CD14-positive monocyte (primary cell): ENCODE measurements at regions not wholly inside any gene's neighbourhood (a gene's known extent, or its start where the extent isn't known, plus 50 kb on each side); places are given as distances from the start of the nearest gene placed in this dataset.

Experiments
- DNase-seq, 3 donors: peaks; one replicate each; pipeline ENCODE4 v3.0.0-alpha.2; 2011 to 2022
- H2AFZ ChIP-seq: 2 replicates; pipeline ENCODE4 v1.6.0; 2012; ENCODE audit warnings: mild to moderate bottlenecking, low read depth, low read length, inconsistent platforms; ENCODE audit not compliant: insufficient read depth, poor library complexity, severe bottlenecking
- H3K27ac ChIP-seq, 2 donors: 1 replicate in 1 of 2; 2 replicates in 1 of 2; pipeline ENCODE4 v1.5.1; 2012 to 2013; ENCODE audit warnings: low read length in 2 of 2, control low read depth in 1 of 2, inconsistent platforms in 1 of 2, low read depth in 1 of 2, mild to moderate bottlenecking in 1 of 2
- H3K27me3 ChIP-seq, 2 donors: one replicate each; pipeline versions ENCODE4 v1.6.0 to v1.6.1; 2011 to 2013; ENCODE audit warnings: low read length in 2 of 2; ENCODE audit not compliant: control insufficient read depth in 2 of 2, insufficient read depth in 2 of 2
- H3K36me3 ChIP-seq, 2 donors: replicated peaks in 1 of 2; 1 replicate in 1 of 2; 2 replicates in 1 of 2; pipeline versions ENCODE4 v1.5.1 to v1.6.1; 2012 to 2013; ENCODE audit warnings: low read length in 2 of 2, control low read depth in 1 of 2, inconsistent platforms in 1 of 2, mild to moderate bottlenecking in 1 of 2; ENCODE audit not compliant: insufficient read depth in 2 of 2, control insufficient read depth in 1 of 2
- H3K4me1 ChIP-seq, 2 donors: 1 replicate in 1 of 2; 2 replicates in 1 of 2; pipeline versions ENCODE4 v1.5.1 to v1.6.1; 2012 to 2013; ENCODE audit warnings: low read length in 2 of 2, control low read depth in 1 of 2, inconsistent platforms in 1 of 2, mild to moderate bottlenecking in 1 of 2, moderate library complexity in 1 of 2; ENCODE audit not compliant: insufficient read depth in 2 of 2, control insufficient read depth in 1 of 2
- H3K4me2 ChIP-seq: replicated peaks from 2 replicates; pipeline ENCODE3; 2012; ENCODE audit warnings: low read length, moderate library complexity, mild to moderate bottlenecking; ENCODE audit not compliant: poor library complexity, severe bottlenecking; ENCODE audit errors: extremely low read depth
- H3K4me3 ChIP-seq, 3 experiments: fragments of 200-600 bp in 1 of 3; sonication (generic) in 1 of 3; replicated peaks in 1 of 3; 1 replicate in 2 of 3; 2 replicates in 1 of 3; pipeline ENCODE4 v1.5.1; 2011 to 2013; ENCODE audit warnings: low read length in 3 of 3, mild to moderate bottlenecking in 3 of 3, control low read depth in 2 of 3, low read depth in 2 of 3, inconsistent platforms in 1 of 3, moderate library complexity in 1 of 3
- H3K79me2 ChIP-seq: 2 replicates; pipeline ENCODE4 v1.6.0; 2012; ENCODE audit warnings: mild to moderate bottlenecking, control low read depth, inconsistent platforms, low read length, moderate library complexity; ENCODE audit not compliant: insufficient read depth
- H3K9ac ChIP-seq: 2 replicates; pipeline ENCODE4 v1.6.0; 2017; ENCODE audit warnings: low read length, mild to moderate bottlenecking; ENCODE audit not compliant: insufficient read depth, poor library complexity, severe bottlenecking
- H3K9me3 ChIP-seq, 2 donors: replicated peaks in 1 of 2; 1 replicate in 1 of 2; 2 replicates in 1 of 2; pipeline versions ENCODE4 v1.5.1 to v1.6.1; 2012 to 2013; ENCODE audit warnings: low read length in 2 of 2, control low read depth in 1 of 2; ENCODE audit not compliant: control insufficient read depth in 1 of 2, insufficient read depth in 1 of 2
- H4K20me1 ChIP-seq: 2 replicates; pipeline ENCODE4 v1.6.0; 2012; ENCODE audit warnings: mild to moderate bottlenecking, low read length, control low read depth, moderate library complexity; ENCODE audit not compliant: insufficient read depth
- H3K27ac Mint-ChIP-seq, 7 donors: one replicate each; pipeline ENCODE4 v1.8.0; 2020; ENCODE audit warnings: mild to moderate bottlenecking in 7 of 7, mixed read lengths in 7 of 7, moderate library complexity in 6 of 7, inconsistent platforms in 2 of 7
- H3K27me3 Mint-ChIP-seq, 3 donors: one replicate each; pipeline ENCODE4 v1.8.0; 2021 to 2022; ENCODE audit warnings: low read depth in 3 of 3, mild to moderate bottlenecking in 3 of 3, mixed read lengths in 3 of 3, moderate library complexity in 3 of 3, inconsistent platforms in 1 of 3
- H3K36me3 Mint-ChIP-seq, 2 donors: one replicate each; pipeline ENCODE4 v1.8.0; 2020; ENCODE audit warnings: mixed read lengths in 2 of 2, inconsistent platforms in 1 of 2, mild to moderate bottlenecking in 1 of 2
- H3K4me1 Mint-ChIP-seq: one replicate; pipeline ENCODE4 v1.8.0; 2020; ENCODE audit warnings: mild to moderate bottlenecking, mixed read lengths
- H3K4me3 Mint-ChIP-seq, 2 donors: one replicate each; pipeline ENCODE4 v1.8.0; 2020; ENCODE audit warnings: mild to moderate bottlenecking in 2 of 2, mixed read lengths in 2 of 2, moderate library complexity in 1 of 2
- H3K9me3 Mint-ChIP-seq, 7 donors: one replicate each; pipeline ENCODE4 v1.8.0; 2020 to 2022; ENCODE audit warnings: mixed read lengths in 7 of 7, mild to moderate bottlenecking in 6 of 7, moderate library complexity in 6 of 7, inconsistent platforms in 2 of 7
- CTCF ChIP-seq: fragments of 200-600 bp; IDR thresholded peaks from one replicate; pipeline ENCODE4 v1.8.0; 2022; ENCODE audit warnings: antibody characterized with exemption, mild to moderate bottlenecking
- WGBS: methylation state at CpG from one replicate; pipeline ENCODE4 v1.1.5; 2013; ENCODE audit warnings: missing lambda C conversion rate; ENCODE audit not compliant: insufficient coverage; 5-methylcytosine and 5-hydroxymethylcytosine counted together
- intact Hi-C, 2 donors: fragments of 100-400 bp; cut with micrococcal nuclease; formaldehyde crosslinking; loops; one replicate each; pipeline versions ENCODE4 v1.15.0 to v1.15.1; 2023

DNA sequence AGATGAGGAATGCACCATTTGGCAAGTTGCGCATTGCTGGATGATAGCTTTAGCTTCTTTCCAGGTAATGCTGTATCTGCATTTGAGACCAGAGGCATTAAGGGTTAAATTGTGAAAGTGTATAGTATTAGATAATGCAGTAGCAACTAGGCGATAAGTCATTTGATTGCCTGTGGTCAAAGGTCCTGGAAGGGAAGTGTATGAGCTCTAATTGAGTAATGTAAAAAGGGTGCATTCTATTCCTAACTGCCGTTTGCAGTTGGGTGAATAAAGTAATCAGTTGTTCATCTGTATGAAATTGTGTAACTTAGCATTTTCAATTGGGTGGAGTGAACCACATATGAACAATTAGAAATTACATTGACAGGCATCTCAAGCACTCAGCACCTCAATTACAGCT is 54.5 kb upstream of the WDR1 start:
- no peaks in the 10 kb centered on the region for H3K79me2 ChIP-seq
- 50% methylated on average over 2 of the region's 3 CpGs for WGBS

DNA sequence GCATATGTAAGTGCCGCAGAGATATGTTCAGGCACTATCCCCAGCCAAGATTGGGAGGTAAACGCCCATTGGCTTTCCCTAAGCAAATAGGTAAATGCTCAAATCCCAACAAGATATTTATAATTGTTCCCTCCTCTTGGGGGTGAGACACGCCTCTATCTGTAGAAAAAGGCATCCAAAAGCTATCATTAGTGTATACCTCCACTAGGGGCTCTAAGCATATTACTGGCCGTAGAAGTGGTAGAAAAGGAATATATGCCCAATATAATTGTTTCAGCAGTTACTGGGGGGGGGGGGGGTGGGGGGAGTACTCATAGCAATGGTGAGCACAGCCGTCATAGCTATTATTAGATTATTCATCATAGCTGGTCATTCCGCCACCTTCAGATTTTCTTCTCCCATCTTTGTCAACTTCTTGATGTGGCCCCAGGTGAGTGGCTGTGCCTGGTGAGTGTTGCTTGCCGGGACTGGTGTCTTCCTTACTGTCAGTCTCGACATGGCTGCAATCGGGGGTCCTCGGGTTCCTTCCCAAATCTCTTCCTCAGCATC is 53.3 kb upstream of the WDR1 start:
- H3K36me3 ChIP-seq = no peaks in the 10 kb centered on the region
- H3K4me3 Mint-ChIP-seq = no peak overlapping the region
- no peak overlapping the region for H3K4me2 ChIP-seq
- H3K36me3 Mint-ChIP-seq = no peaks in the 10 kb centered on the region
- H3K4me3 ChIP-seq = no peak overlapping the region
- peaks cover 0 to 2% (median 0%) of the 10 kb centered on the region in 3 donors for H3K27me3 Mint-ChIP-seq
- intact Hi-C loops = loop anchor here in 1 of 2 donors (10.0 kb wide), 1 partner anchor 235 kb away; no protein-coding TSS in a partner anchor
- H3K27ac Mint-ChIP-seq = no peak overlapping the region
- no peak overlapping the region for H3K9ac ChIP-seq
- peaks cover 28% of the 10 kb centered on the region for H3K4me1 Mint-ChIP-seq
- H2AFZ ChIP-seq = no peak overlapping the region
- H4K20me1 ChIP-seq = no peaks in the 10 kb centered on the region
- no peaks in the 10 kb centered on the region for H3K79me2 ChIP-seq
- H3K9me3 Mint-ChIP-seq = no peaks in the 10 kb centered on the region
- peaks cover 17% of the 10 kb centered on the region in 2 donors for H3K4me1 ChIP-seq
- H3K9me3 ChIP-seq = no peaks in the 10 kb centered on the region
- no peak for DNase-seq
- 100% methylated on average over 2 of the region's 10 CpGs for WGBS
- no peak overlapping the region for H3K27ac ChIP-seq
- H3K27me3 ChIP-seq = no peaks in the 10 kb centered on the region
- no peak for TF ChIP-seq CTCF

More for the DNA sequence above, 54.5 kb upstream of the WDR1 start:
- Mint-ChIP-seq H3K4me1 (peaks cover 26% of the 10 kb centered on the region), H3K4me3 (no peak overlapping the region), H3K36me3 (no peaks in the 10 kb centered on the region), H3K27me3 (peaks cover 0 to 2% (median 0%) of the 10 kb centered on the region in 3 donors), H3K9me3 (peaks cover 0 to 2% (median 0%) of the 10 kb centered on the region in 7 donors), H3K27ac (no peak overlapping the region)
- intact Hi-C loops = no loop called here
- H3K27ac ChIP-seq = no peak overlapping the region
- H3K4me2 ChIP-seq = no peak overlapping the region
- H3K9me3 ChIP-seq = no peaks in the 10 kb centered on the region
- no peak for TF ChIP-seq CTCF
- peaks cover 17% of the 10 kb centered on the region in 2 donors for H3K4me1 ChIP-seq
- H3K27me3 ChIP-seq = no peaks in the 10 kb centered on the region
- DNase-seq = no peak
- no peaks in the 10 kb centered on the region for H3K36me3 ChIP-seq
- no peak overlapping the region for H2AFZ ChIP-seq
- no peak overlapping the region for H3K4me3 ChIP-seq
- no peaks in the 10 kb centered on the region for H4K20me1 ChIP-seq
- no peak overlapping the region for H3K9ac ChIP-seq
